Amygdala (tissue), 56 donors: ENCODE measurements at regions not wholly inside any gene's neighbourhood (a gene's known extent, or its start where the extent isn't known, plus 50 kb on each side); places are given as distances from the start of the nearest gene placed in this dataset.
A peak's percentile ranks its signal among the peaks of the same experiment; 100 is the strongest.

Experiments
- DNase-seq, 56 donors: peaks; one replicate each; lab custom pipeline; 2025; lab: John Stamatoyannopoulos, UW

DNA sequence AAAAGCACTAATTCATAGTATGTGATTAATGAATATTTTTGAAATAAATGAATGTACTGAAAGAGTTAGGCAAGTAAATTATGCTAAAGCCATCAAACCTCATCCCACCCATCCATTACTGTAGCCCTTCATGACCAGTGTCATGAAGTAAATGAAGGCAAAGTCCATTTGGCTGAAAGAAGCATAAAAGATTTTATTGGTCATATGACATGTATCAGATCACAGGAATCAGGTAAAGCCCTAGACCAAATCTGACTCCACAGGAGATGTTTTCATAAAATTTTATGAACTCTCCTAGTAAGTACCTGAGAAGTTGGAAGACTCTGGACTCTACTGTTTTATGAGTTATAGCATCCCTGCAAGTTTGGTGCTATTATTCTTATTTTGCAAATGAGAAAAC lies 213.5 kb downstream of the TMEM114 start:
- no peak for DNase-seq

- no peak for DNase-seq
These were observed 213.9 kb downstream of the TMEM114 start for GRCh38 chr16:8376430-8376829.

GRCh38 chr16:8375232-8375587 lies 215.1 kb downstream of the TMEM114 start:
- DNase-seq: no peak

DNA sequence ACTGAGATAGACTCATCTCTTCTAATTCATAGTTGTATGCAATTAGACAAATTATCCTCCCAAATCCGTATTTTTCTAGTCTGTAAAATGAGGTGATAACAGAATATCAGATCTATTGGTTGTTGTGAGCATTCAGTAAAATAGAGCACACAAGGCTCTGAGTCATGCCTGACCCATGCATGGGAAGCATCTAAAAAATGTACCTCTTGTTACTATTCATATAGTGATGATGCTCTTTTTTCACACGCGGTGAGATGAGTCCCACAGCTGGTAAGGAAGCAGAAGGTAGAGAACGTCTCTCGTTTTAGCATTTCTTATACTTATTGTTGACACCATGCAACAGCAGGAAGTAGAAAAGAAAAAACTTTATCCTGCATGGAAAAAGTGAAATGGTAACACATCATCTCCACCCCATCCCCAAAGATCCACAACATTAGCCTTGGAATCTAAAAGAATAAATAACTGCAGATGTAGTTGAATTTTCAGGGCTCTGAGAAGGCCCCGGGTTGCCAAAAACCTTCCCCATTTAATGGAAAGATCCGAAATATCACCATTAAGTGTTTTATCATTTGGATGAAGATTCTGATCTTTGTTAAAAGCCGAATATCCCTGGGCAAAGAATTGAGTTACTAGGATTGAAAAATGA lies 215.6 kb downstream of the TMEM114 start:
- DNase-seq: no peak

DNA sequence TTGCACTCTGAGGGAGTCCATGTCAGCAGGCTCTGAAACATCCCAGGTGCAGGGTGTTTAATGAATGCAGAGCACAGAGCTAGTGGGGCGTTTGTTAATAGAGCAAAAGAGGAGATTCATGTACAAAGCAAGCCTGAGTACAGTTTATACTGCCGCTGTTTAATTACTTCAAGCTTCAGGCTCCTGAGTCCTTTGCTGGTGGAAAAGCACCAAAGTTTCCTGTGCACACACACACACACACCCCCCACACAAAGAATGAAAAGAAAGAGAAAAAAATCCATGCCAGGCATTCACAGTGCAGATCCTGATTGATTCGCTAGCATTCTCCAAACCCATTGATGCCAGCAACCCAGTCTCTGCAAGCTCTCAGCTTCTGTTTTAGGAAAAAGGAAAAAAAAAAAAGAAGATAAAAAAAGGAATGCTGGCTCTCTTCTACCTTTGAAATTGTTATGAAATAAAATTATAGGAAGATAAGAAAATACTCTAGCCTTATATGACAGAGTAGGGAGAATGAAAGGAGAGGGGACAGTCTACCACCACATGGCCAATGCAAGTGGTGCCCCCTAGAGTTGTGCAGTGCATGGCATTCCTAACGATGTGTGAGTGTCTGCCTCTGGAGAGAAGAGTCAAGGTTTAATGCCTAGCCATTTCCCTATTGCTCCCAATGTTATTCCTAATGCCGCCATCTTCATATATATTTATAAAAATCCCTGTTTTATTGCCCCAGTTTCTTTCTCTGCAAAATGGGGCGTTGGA lies 216.5 kb downstream of the TMEM114 start:
- peak in 8 of 56 donors; percentile 1 to 34 (median 4) for DNase-seq

GRCh38 chr16:8372141-8372540 lies 218.2 kb downstream of the TMEM114 start:
- no peak for DNase-seq

DNA sequence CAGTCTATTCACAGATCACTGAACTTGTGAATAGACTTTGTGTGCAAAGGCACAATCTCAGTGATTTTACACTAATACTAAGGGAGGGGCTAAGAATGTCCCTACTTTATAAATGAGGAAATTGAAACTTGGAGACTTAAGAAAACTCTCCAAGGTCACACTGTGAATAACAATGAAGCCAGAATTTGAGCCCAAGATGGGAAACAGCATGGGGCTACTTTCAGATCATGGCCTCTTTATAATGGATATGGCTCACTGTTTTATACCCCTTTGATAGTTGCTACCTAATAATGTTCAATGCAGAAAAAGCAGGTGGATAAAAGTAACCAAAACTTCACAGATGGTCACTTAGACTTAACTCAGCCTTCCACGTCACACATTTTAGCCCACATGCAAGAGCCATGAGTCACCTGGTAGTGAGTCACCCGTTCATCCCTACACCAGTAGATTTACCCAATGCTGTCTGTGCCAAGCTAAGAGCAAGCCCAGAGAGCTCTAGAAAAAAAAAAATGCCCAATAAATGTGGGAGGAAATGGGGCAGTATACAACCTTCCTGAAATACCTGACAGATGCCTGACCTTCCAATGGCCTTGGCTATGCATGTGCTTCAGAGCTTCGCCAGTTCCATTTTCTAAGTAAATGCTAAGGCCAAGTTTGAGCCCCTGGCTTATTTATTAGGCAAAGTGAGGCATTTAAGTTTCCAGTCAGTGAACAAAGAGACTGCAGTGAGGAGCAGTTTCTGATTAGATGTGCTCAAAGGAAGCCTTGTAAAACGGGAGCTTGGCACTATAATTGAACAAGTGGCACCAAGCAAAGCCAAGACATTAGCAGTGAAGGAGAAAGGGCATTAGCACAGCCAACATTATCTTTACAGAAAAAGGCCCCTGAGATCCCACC lies 219.7 kb downstream of the TMEM114 start:
- DNase-seq: peak in 18 of 56 donors; percentile 1 to 62 (median 26)

- no peak for DNase-seq
These were observed 231.4 kb downstream of the TMEM114 start for GRCh38 chr16:8358937-8359336.

GRCh38 chr16:8355675-8356074 lies 234.6 kb downstream of the TMEM114 start:
- DNase-seq: peak in 5 of 56 donors; percentile 0 to 14 (median 2)

GRCh38 chr16:8346294-8346693 lies 244.0 kb downstream of the TMEM114 start:
- no peak for DNase-seq

GRCh38 chr16:8342276-8342675 lies 248.0 kb downstream of the TMEM114 start:
- no peak for DNase-seq

GRCh38 chr16:8330761-8331160 lies 259.6 kb downstream of the TMEM114 start:
- DNase-seq: no peak

GRCh38 chr16:8326232-8326631 lies 264.1 kb downstream of the TMEM114 start:
- DNase-seq: no peak

GRCh38 chr16:8323153-8323552 lies 267.2 kb downstream of the TMEM114 start:
- DNase-seq: no peak

GRCh38 chr16:8320131-8320530 lies 270.2 kb downstream of the TMEM114 start:
- no peak for DNase-seq

- no peak for DNase-seq
These were observed 279.5 kb downstream of the TMEM114 start for GRCh38 chr16:8310816-8311215.

DNA sequence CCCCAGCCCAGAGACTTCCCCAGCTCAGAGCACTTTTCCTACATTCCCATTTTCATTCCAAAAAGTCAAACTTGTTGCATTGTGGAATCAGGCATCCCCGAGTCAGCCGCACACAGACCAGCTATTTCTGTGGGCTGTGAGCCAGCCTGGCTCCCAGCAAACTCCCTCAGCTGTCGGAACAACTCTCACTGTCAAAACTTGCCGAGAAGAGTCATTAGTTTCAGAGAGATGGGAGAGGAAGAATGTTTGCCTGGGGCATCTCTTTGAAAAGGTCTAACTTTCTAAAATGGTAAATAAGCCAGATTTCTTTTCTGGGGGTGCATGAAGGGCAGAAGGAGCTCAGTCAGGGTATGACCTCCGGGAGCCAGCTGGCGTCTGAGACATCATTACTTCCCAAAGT lies 280.0 kb downstream of the TMEM114 start:
- DNase-seq: peak in 1 of 56 donors; percentile 0

DNA sequence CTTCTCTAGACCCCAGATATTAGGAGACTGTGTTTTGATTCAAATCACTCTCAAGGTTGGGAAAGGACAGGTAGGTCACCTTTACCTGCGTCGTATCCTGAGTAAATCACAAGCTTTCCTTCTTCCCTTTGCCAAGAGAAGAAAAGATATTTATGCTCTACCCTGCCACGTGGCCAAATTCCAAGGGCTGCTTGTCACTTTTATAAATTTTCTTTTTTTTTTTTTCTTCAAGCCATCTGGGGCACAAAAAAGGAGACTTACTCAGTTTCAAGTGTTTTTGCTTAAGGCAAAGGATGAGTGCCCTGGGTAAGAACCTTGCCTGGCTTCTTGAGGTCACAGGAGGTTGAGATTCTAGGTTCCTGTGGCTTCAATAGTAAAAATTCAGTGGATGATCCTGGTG lies 285.1 kb downstream of the TMEM114 start:
- DNase-seq: no peak

DNA sequence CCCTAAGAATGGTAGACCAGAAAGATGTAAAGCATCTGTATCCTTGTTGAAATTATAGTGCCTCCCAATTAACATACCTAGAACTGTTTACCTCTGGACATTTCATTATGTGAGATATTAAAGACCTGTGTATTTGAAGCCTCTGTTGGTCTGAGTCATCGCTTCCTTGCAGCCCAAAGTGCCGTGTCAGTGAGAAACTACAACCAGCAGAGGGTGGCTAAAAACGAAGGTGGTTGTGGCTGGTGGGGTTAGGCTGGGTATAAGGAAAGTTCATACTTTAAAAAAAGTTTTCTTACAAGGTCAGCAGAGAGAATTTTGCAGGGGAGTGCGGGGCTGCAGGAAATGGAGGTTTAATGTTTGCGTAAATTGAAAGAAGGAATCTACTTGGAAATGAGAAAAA lies 290.7 kb downstream of the TMEM114 start:
- no peak for DNase-seq

- DNase-seq: no peak
These were observed 294.6 kb downstream of the TMEM114 start for GRCh38 chr16:8295513-8296237.

DNA sequence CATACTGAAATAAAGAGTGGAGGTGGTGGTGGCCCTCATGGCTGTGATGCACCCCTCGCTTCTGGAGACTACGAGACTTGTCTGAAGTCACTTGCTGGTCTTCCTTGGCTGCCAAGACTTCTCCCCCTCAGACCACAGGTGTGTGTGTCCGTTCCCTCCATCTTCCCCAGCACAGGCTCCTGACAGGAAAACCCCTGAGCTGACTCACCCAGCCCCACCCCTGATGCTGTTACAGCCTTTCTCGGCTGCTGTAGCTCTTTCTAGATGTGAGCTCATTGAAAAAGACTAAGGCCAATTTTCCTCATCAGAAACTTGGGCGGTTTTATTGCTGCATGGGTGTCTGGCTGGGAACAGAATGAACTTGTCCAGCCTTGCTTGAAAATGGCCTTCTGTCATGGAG lies 296.9 kb downstream of the TMEM114 start:
- no peak for DNase-seq
